ENCODE measurements at regions not wholly inside any gene's neighbourhood (a gene's known extent, or its start where the extent isn't known, plus 50 kb on each side); places are given as distances from the start of the nearest gene placed in this dataset.

- no peak for TF ChIP-seq CTCF (IDR thresholded peaks at IDR 0.05)
- H3K36me3 ChIP-seq (ENCODE audit: insufficient read depth in 1 of 2, low read depth in 1 of 2), result no peaks in the 10 kb centered on the region
- no peaks in the 10 kb centered on the region for H3K4me1 ChIP-seq
- WGBS, 3 donors, result 79 to 81% (median 80%) methylated on average over 3 of the region's 3 CpGs
- DNase-seq (no peak), ATAC-seq (no peak)
- intact Hi-C loops (cut with DNase I), result no loop called here
- no peaks in the 10 kb centered on the region for H3K27me3 ChIP-seq (ENCODE audit: insufficient read depth in 3 of 3, low read length in 2 of 3)
- no peaks in the 10 kb centered on the region for H3K9me3 ChIP-seq
- no peak overlapping the region for H3K4me3 ChIP-seq
- H3K27ac ChIP-seq, result no peak overlapping the region
Measured at GRCh38 chr11:29260939-29261705, 755.7 kb downstream of the KCNA4 start.

GRCh38 chr11:29258411-29258810, 758.4 kb downstream of the KCNA4 start:
- Histone ChIP-seq H3K9me3 (no peaks in the 10 kb centered on the region), H3K27ac (no peak overlapping the region), H3K4me1 (no peaks in the 10 kb centered on the region), H3K27me3 (ENCODE audit: insufficient read depth in 3 of 3, low read length in 2 of 3) (no peaks in the 10 kb centered on the region), H3K4me3 (no peak overlapping the region), H3K36me3 (ENCODE audit: insufficient read depth in 1 of 2, low read depth in 1 of 2) (no peaks in the 10 kb centered on the region)
- WGBS, 3 donors, result 38 to 65% (median 56%) methylated on average over 3 of the region's 3 CpGs
- DNase-seq (no peak), ATAC-seq (no peak)
- intact Hi-C loops (cut with DNase I), result no loop called here
- TF ChIP-seq CTCF (IDR thresholded peaks at IDR 0.05), result no peak

- WGBS, 3 donors, result 0% methylated on average over 1 of the region's 1 CpG
- Histone ChIP-seq H3K4me3 (no peak overlapping the region), H3K27ac (no peak overlapping the region), H3K9me3 (no peaks in the 10 kb centered on the region), H3K36me3 (ENCODE audit: insufficient read depth in 1 of 2, low read depth in 1 of 2) (no peaks in the 10 kb centered on the region), H3K27me3 (ENCODE audit: insufficient read depth in 3 of 3, low read length in 2 of 3) (no peaks in the 10 kb centered on the region), H3K4me1 (no peaks in the 10 kb centered on the region)
- intact Hi-C loops (cut with DNase I), result no loop called here
- no peak for DNase-seq
- no peak for ATAC-seq
- TF ChIP-seq CTCF (IDR thresholded peaks at IDR 0.05), result no peak
Measured at GRCh38 chr11:29256580-29256979, 760.2 kb downstream of the KCNA4 start.

GRCh38 chr11:29255401-29255800, 761.4 kb downstream of the KCNA4 start:
- H3K27me3 ChIP-seq (ENCODE audit: insufficient read depth in 3 of 3, low read length in 2 of 3), result no peaks in the 10 kb centered on the region
- no peaks in the 10 kb centered on the region for H3K9me3 ChIP-seq
- H3K27ac ChIP-seq, result no peak overlapping the region
- H3K4me3 ChIP-seq, result no peak overlapping the region
- ATAC-seq (no peak), DNase-seq (no peak)
- no peak for TF ChIP-seq CTCF (IDR thresholded peaks at IDR 0.05)
- 42 to 59% (median 45%) methylated on average over 2 of the region's 2 CpGs for WGBS, 3 donors
- H3K36me3 ChIP-seq (ENCODE audit: insufficient read depth in 1 of 2, low read depth in 1 of 2), result no peaks in the 10 kb centered on the region
- H3K4me1 ChIP-seq, result no peaks in the 10 kb centered on the region
- intact Hi-C loops (cut with DNase I), result no loop called here

GRCh38 chr11:29251738-29252137, 765.1 kb downstream of the KCNA4 start:
- Histone ChIP-seq H3K9me3 (no peaks in the 10 kb centered on the region), H3K4me3 (no peak overlapping the region), H3K4me1 (no peaks in the 10 kb centered on the region), H3K27me3 (ENCODE audit: insufficient read depth in 3 of 3, low read length in 2 of 3) (no peaks in the 10 kb centered on the region), H3K27ac (no peak overlapping the region), H3K36me3 (ENCODE audit: insufficient read depth in 1 of 2, low read depth in 1 of 2) (no peaks in the 10 kb centered on the region)
- ATAC-seq (no peak), DNase-seq (no peak)
- intact Hi-C loops (cut with DNase I), result no loop called here
- TF ChIP-seq CTCF (IDR thresholded peaks at IDR 0.05), result no peak
- 76 to 78% (median 76%) methylated on average over 4 of the region's 4 CpGs for WGBS, 3 donors

Measured in psoas muscle (tissue), 7 donors.